GM12878 (cell line): ENCODE measurements at regions not wholly inside any gene's neighbourhood (a gene's known extent, or its start where the extent isn't known, plus 50 kb on each side); places are given as distances from the start of the nearest gene placed in this dataset.
"Not testable (repeated sequence)": the region's sequence is repeated elsewhere in the genome, so short reads cannot be mapped to it uniquely, and the experiment has no call there.

Experiments used
- ATAC-seq: fragments of 200-7000 bp; cut with Tn5 transposase; 3 replicates; pipeline ENCODE4 v1.9.1; 2020; ENCODE audit warnings: mild to moderate bottlenecking, moderate library complexity
- BruUV-seq: library from RNA; stranded (reverse); fragments of 400-500 nt; replicated peaks from 2 replicates; lab custom pipeline; 2021; lab: Mats Ljungman, UMichigan
- CTCF ChIA-PET: fragments of 300-600 bp; sonication (Branson Sonifier 250); formaldehyde crosslinking; extraction: SDS; loops from one replicate; lab custom pipeline; 2021; ENCODE audit warnings: inconsistent platforms; lab: Yijun Ruan, JAX
- POLR2A ChIA-PET: fragments of 350-600 bp; formaldehyde crosslinking; extraction: SDS; loops from one replicate; lab custom pipeline; 2021; ENCODE audit warnings: inconsistent platforms; lab: Charles Lee
- RAD21 ChIA-PET: fragments of 300-600 bp; sonication (Branson Sonifier 250); formaldehyde crosslinking; loops from one replicate; lab custom pipeline; 2023; ENCODE audit warnings: antibody characterized with exemption; ENCODE audit not compliant: unreplicated experiment; lab: Charles Lee
- SMC1A ChIA-PET: fragments of 300-600 bp; sonication (Branson Sonifier 250); formaldehyde crosslinking; loops from one replicate; lab custom pipeline; 2023; ENCODE audit not compliant: unreplicated experiment, uncharacterized antibody; lab: Charles Lee
- DNase-seq: peaks from one replicate; pipeline ENCODE4 v3.0.0-alpha.2; 2011; ENCODE audit warnings: low read depth, low spot score
- FAIRE-seq: peaks from 3 replicates; lab custom pipeline; 2011; peaks lifted over from hg19 to GRCh38; lab: Jason Lieb, UNC
- H2AFZ ChIP-seq: 2 replicates; pipeline ENCODE4 v1.6.0; 2011; ENCODE audit warnings: low read depth, low read length, control low read depth; ENCODE audit not compliant: control insufficient read depth
- H3K27ac ChIP-seq: 2 replicates; pipeline ENCODE4 v1.5.1; 2011; ENCODE audit warnings: control low read depth; ENCODE audit not compliant: control insufficient read depth, insufficient read depth
- H3K27me3 ChIP-seq, 2 experiments: replicated peaks in 1 of 2; 2 replicates each; pipeline versions ENCODE4 v1.6.0 to v1.6.1; 2011; ENCODE audit warnings: low read length in 1 of 2; ENCODE audit not compliant: control insufficient read depth in 2 of 2, insufficient read depth in 2 of 2
- H3K36me3 ChIP-seq, 2 experiments: 2 replicates each; pipeline ENCODE4 v1.5.1; 2011; ENCODE audit warnings: low read length in 1 of 2; ENCODE audit not compliant: control insufficient read depth in 2 of 2, insufficient read depth in 2 of 2
- H3K4me1 ChIP-seq: 2 replicates; pipeline ENCODE4 v1.6.1; 2011; ENCODE audit warnings: mild to moderate bottlenecking, low read length, moderate library complexity, mixed read lengths; ENCODE audit not compliant: control insufficient read depth, insufficient read depth
- H3K4me2 ChIP-seq: 2 replicates; pipeline ENCODE4 v1.6.0; 2011; ENCODE audit warnings: control low read depth; ENCODE audit not compliant: control insufficient read depth, insufficient read depth
- H3K4me3 ChIP-seq: fragments of 200-600 bp; sonication (generic); 2 replicates; pipeline ENCODE4 v1.5.1; 2016
- H3K79me2 ChIP-seq: 2 replicates; pipeline ENCODE4 v1.6.0; 2011; ENCODE audit warnings: low read length; ENCODE audit not compliant: control insufficient read depth, insufficient read depth
- H3K9ac ChIP-seq: 2 replicates; pipeline ENCODE4 v1.8.0; 2011; ENCODE audit warnings: low read length, control low read depth, mixed read lengths; ENCODE audit not compliant: control insufficient read depth, insufficient read depth
- H3K9me3 ChIP-seq: replicated peaks from 3 replicates; pipeline ENCODE4 v1.5.1; 2011; ENCODE audit warnings: mild to moderate bottlenecking, low read length; ENCODE audit not compliant: control insufficient read depth, insufficient read depth
- H4K20me1 ChIP-seq: 2 replicates; pipeline ENCODE4 v1.6.0; 2011; ENCODE audit not compliant: control insufficient read depth, insufficient read depth
- CBX3 ChIP-seq: fragments of 200-600 bp; sonication (generic); IDR thresholded peaks from 2 replicates; pipeline ENCODE4 v1.6.1; 2016; ENCODE audit warnings: low read depth, borderline replicate concordance
- JUND ChIP-seq: IDR thresholded peaks from 2 replicates; pipeline ENCODE4 v1.6.1; 2012; ENCODE audit warnings: low read depth, mild to moderate bottlenecking, low read length, improper control_type of control experiment, moderate library complexity
- POLR2A ChIP-seq: IDR thresholded peaks from 2 replicates; pipeline ENCODE4 v1.6.1; 2011; ENCODE audit warnings: low read depth, mild to moderate bottlenecking, low read length
- WGBS: methylation state at CpG from one replicate; pipeline ENCODE4 v1.1.6; 2016; ENCODE audit warnings: low lambda C conversion rate; ENCODE audit not compliant: insufficient replicate concordance, insufficient coverage; ENCODE audit errors: missing lambda C conversion rate; 5-methylcytosine and 5-hydroxymethylcytosine counted together
- in situ Hi-C: fragments of 300-500 bp; cut with MboI; formaldehyde crosslinking; loops from 9 replicates; pipeline ENCODE4 v1.14.3; 2018; ENCODE audit warnings: mixed read lengths
- intact Hi-C: fragments of 100-400 bp; cut with micrococcal nuclease; formaldehyde crosslinking; loops from one replicate; pipeline ENCODE4 v1.14.2; 2022; ENCODE audit not compliant: unreplicated experiment

GRCh38 chr3:127085576-127085975, 102.7 kb downstream of the PLXNA1 start:
- peaks cover 0 to under 1% of the 10 kb centered on the region in 2 experiments; a peak in 2 of 4 replicates for H3K27me3 ChIP-seq
- no peaks in the 10 kb centered on the region for H3K9me3 ChIP-seq
- ATAC-seq (no peak), DNase-seq (no peak), FAIRE-seq (no peak)
- no peaks in the 10 kb centered on the region for H3K36me3 ChIP-seq
- BruUV-seq: no TSS peak
- H4K20me1 ChIP-seq: no peaks in the 10 kb centered on the region
- ChIA-PET POLR2A (no interaction called here), CTCF (no interaction called here), SMC1A (no interaction called here), RAD21 (no interaction called here)
- H3K79me2 ChIP-seq: no peaks in the 10 kb centered on the region
- in situ Hi-C loops (no loop called here), intact Hi-C loops (no loop called here)
- H3K27ac ChIP-seq: no peak overlapping the region
- no peak overlapping the region for H3K4me2 ChIP-seq
- no peak overlapping the region for H3K4me3 ChIP-seq
- no peaks in the 10 kb centered on the region for H3K4me1 ChIP-seq
- 41% methylated on average over 13 of the region's 13 CpGs for WGBS
- no peak overlapping the region for H2AFZ ChIP-seq
- no peak overlapping the region for H3K9ac ChIP-seq
- no peak for TF ChIP-seq POLR2A
- no peak for TF ChIP-seq CBX3
- TF ChIP-seq JUND: no peak
- TF ChIP-seq, all 136 proteins: peak for 0

GRCh38 chr3:127086591-127086990, 103.7 kb downstream of the PLXNA1 start:
- not testable (repeated sequence) for BruUV-seq, H3K9me3 ChIP-seq, FAIRE-seq

More at GRCh38 chr3:127086591-127086990, 103.7 kb downstream of the PLXNA1 start:
- POLR2A ChIA-PET, CTCF ChIA-PET, H3K36me3 ChIP-seq, H3K79me2 ChIP-seq, H3K27ac ChIP-seq, RAD21 ChIA-PET, H3K9ac ChIP-seq, H3K4me1 ChIP-seq, DNase-seq, intact Hi-C loops, H3K4me2 ChIP-seq, H3K4me3 ChIP-seq, in situ Hi-C loops, H3K27me3 ChIP-seq, ATAC-seq, H4K20me1 ChIP-seq, SMC1A ChIA-PET, H2AFZ ChIP-seq: not testable (repeated sequence)
- WGBS: 59% methylated on average over 13 of the region's 13 CpGs
